ENCODE measurements at regions not wholly inside any gene's neighbourhood (a gene's known extent, or its start where the extent isn't known, plus 50 kb on each side); places are given as distances from the start of the nearest gene placed in this dataset.

DNA sequence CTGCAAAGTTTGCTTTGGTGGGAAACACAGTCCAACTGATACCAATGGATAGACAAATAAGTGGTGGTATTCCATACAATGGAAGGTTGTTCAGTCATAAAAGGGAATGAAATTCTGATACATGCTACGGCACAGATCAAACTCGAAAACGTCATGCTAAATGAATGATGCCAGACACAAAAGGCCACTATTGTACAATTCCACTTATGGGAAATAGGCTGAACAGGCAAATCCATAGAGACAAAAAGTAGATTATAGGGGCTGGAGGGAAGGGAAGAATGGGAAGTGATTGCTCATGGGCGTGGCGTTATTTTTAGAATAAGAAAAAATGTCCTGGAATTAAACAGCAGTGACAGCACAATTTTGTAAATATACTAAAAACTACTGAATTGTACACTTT, 66.0 kb upstream of the FOXK1 start:
- no peak for DNase-seq

DNA sequence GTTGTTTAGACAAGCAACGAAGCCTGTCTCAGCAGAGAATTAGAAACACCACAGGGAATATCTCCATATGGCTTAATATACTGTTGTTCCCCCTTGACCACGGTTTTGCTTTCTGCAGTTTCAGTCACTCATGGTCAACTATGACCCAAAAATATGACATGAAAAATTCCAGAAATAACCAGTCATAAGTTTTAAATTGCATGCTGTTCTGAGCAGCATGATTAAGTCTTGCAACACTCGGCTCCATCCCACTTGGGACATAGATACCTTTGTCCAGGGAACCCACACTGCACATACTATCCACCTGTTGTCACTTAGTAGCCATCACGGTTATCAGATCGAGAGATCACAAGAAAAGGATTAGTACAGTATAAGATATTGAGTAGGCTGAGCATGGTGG, 60.7 kb upstream of the FOXK1 start:
- no peak for DNase-seq

DNA sequence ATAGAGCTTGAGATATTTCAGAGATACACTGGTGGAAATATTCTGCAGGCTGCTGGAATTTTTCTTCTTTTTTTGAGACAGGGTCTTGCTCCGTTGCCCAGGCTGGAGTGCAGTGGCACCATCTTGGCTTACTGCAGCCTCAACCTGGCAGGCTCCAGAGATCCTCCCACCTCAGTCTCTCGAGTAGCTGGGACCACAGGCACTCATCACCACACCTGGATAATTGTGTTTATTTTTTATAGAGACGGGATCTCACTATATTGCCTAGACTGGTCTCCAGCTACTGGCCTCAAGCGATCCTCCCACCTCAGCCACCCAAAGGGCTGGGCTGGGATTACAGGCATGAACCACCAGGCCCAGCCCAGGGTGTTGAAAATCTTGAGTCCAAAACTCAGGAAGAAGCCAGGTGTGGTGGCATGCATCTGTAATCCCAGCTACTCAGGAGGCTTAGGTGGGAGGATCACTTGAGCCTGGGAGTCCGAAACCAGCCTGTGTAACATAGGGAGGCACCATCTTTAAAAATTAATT, 55.7 kb upstream of the FOXK1 start:
- no peak for DNase-seq

- no peak for DNase-seq
Observed at GRCh38 chr7:4629287-4629895, 52.7 kb upstream of the FOXK1 start.

GRCh38 chr7:4631380-4632179, 50.5 kb upstream of the FOXK1 start:
- no peak for DNase-seq
